IMR-90 (cell line): ENCODE measurements at regions not wholly inside any gene's neighbourhood (a gene's known extent, or its start where the extent isn't known, plus 50 kb on each side); places are given as distances from the start of the nearest gene placed in this dataset.

Experiments used
- ATAC-seq: fragments of 200-7000 bp; cut with Tn5 transposase; 2 replicates; pipeline ENCODE4 v1.9.1; 2020; ENCODE audit warnings: low read depth, mild to moderate bottlenecking, moderate library complexity
- BruUV-seq: library from RNA; stranded (reverse); fragments of 400-500 nt; replicated peaks from 2 replicates; lab custom pipeline; 2021; lab: Mats Ljungman, UMichigan
- CTCF ChIA-PET: fragments of 300-600 bp; formaldehyde crosslinking; extraction: SDS; loops from one replicate; lab custom pipeline; 2021; ENCODE audit warnings: antibody characterized with exemption; lab: Yijun Ruan, JAX
- POLR2A ChIA-PET: fragments of 300-600 bp; sonication (Branson Sonifier 250); formaldehyde crosslinking; loops from one replicate; lab custom pipeline; 2022; ENCODE audit warnings: antibody characterized with exemption; ENCODE audit not compliant: unreplicated experiment; lab: Charles Lee
- DNase-seq: peaks from one replicate; pipeline ENCODE4 v3.0.0; 2013
- H2AFZ ChIP-seq: replicated peaks from 2 replicates; pipeline ENCODE3; 2013; ENCODE audit warnings: low read length, mild to moderate bottlenecking; ENCODE audit not compliant: poor library complexity
- H2AK5ac ChIP-seq: 2 replicates; pipeline ENCODE4 v1.6.1; 2013; ENCODE audit warnings: low read depth, low read length, inconsistent platforms
- H2AK9ac ChIP-seq: replicated peaks from 2 replicates; pipeline ENCODE3; 2013; ENCODE audit warnings: mild to moderate bottlenecking, low read depth, low read length, moderate library complexity; ENCODE audit not compliant: poor library complexity
- H2BK120ac ChIP-seq: 2 replicates; pipeline ENCODE4 v1.6.1; 2013; ENCODE audit warnings: low read depth, low read length, inconsistent platforms
- H2BK15ac ChIP-seq: 3 replicates; pipeline ENCODE4 v1.6.1; 2013; ENCODE audit warnings: low read depth, low read length, inconsistent platforms
- H2BK20ac ChIP-seq: 2 replicates; pipeline ENCODE4 v1.6.1; 2013; ENCODE audit warnings: low read depth, mild to moderate bottlenecking, inconsistent platforms, low read length, moderate library complexity
- H2BK5ac ChIP-seq: 2 replicates; pipeline ENCODE4 v1.6.1; 2013; ENCODE audit warnings: mild to moderate bottlenecking, low read depth, low read length, inconsistent platforms; ENCODE audit not compliant: poor library complexity, severe bottlenecking
- H3K14ac ChIP-seq: replicated peaks from 2 replicates; pipeline ENCODE4 v1.6.1; 2013; ENCODE audit warnings: low read depth, low read length, inconsistent platforms
- H3K18ac ChIP-seq: 2 replicates; pipeline ENCODE4 v1.6.1; 2013; ENCODE audit warnings: low read depth, low read length, control low read depth
- H3K23ac ChIP-seq: 2 replicates; pipeline ENCODE4 v1.6.1; 2013; ENCODE audit warnings: low read depth, low read length, inconsistent platforms
- H3K27ac ChIP-seq: 2 replicates; pipeline ENCODE4 v1.5.1; 2013; ENCODE audit warnings: mild to moderate bottlenecking, control low read depth, low read length; ENCODE audit not compliant: insufficient read depth
- H3K27me3 ChIP-seq: 2 replicates; pipeline ENCODE4 v1.6.1; 2013; ENCODE audit warnings: low read length; ENCODE audit not compliant: control insufficient read depth, insufficient read depth
- H3K36me3 ChIP-seq: 2 replicates; pipeline ENCODE4 v1.6.1; 2013; ENCODE audit warnings: low read length, mixed read lengths; ENCODE audit not compliant: control insufficient read depth, insufficient read depth
- H3K4ac ChIP-seq: 2 replicates; pipeline ENCODE4 v1.6.1; 2013; ENCODE audit warnings: low read depth, low read length, inconsistent platforms
- H3K4me1 ChIP-seq: 2 replicates; pipeline ENCODE4 v1.6.1; 2013; ENCODE audit warnings: low read length, mixed read lengths; ENCODE audit not compliant: control insufficient read depth, insufficient read depth
- H3K4me2 ChIP-seq: 2 replicates; pipeline ENCODE4 v1.6.1; 2013; ENCODE audit warnings: low read depth, mild to moderate bottlenecking, control low read depth, low read length, moderate library complexity
- H3K4me3 ChIP-seq: 2 replicates; pipeline ENCODE4 v1.5.1; 2013; ENCODE audit warnings: low read depth, mild to moderate bottlenecking, control low read depth, low read length, moderate library complexity; ENCODE audit not compliant: insufficient read depth
- H3K56ac ChIP-seq: 2 replicates; pipeline ENCODE4 v1.6.1; 2013; ENCODE audit warnings: low read length, inconsistent platforms; ENCODE audit not compliant: insufficient read depth; ENCODE audit errors: extremely low read depth
- H3K79me1 ChIP-seq, 2 experiments: 2 replicates each; pipeline ENCODE4 v1.6.1; 2013; ENCODE audit warnings: low read length in 2 of 2, inconsistent platforms in 1 of 2, low read depth in 1 of 2
- H3K9ac ChIP-seq: 2 replicates; pipeline ENCODE4 v1.6.1; 2013; ENCODE audit warnings: low read depth, low read length, control low read depth
- H3K9me1 ChIP-seq: 2 replicates; pipeline ENCODE4 v1.6.1; 2013; ENCODE audit warnings: low read length, inconsistent platforms; ENCODE audit not compliant: insufficient read depth
- H3K9me3 ChIP-seq: 2 replicates; pipeline ENCODE4 v1.6.1; 2013; ENCODE audit warnings: low read length; ENCODE audit not compliant: control insufficient read depth, insufficient read depth
- H4K20me1 ChIP-seq: 2 replicates; pipeline ENCODE4 v1.6.1; 2013; ENCODE audit warnings: low read length, inconsistent platforms; ENCODE audit not compliant: insufficient read depth
- H4K5ac ChIP-seq: 2 replicates; pipeline ENCODE4 v1.6.1; 2013; ENCODE audit warnings: mild to moderate bottlenecking, low read depth, low read length, control low read depth
- H4K8ac ChIP-seq, 2 experiments: 2 replicates each; pipeline ENCODE4 v1.6.1; 2013; ENCODE audit warnings: low read depth in 2 of 2, low read length in 2 of 2, control low read depth in 1 of 2, inconsistent platforms in 1 of 2
- H4K91ac ChIP-seq: 2 replicates; pipeline ENCODE4 v1.6.1; 2013; ENCODE audit warnings: low read depth, low read length, inconsistent platforms; ENCODE audit not compliant: insufficient read depth
- ELK1 ChIP-seq: fragments of 150-350 bp; IDR thresholded peaks from 2 replicates; pipeline ENCODE4 v1.6.1; 2016; ENCODE audit warnings: low read depth, mild to moderate bottlenecking, low read length, moderate library complexity, borderline replicate concordance
- MAFK ChIP-seq: IDR thresholded peaks from 2 replicates; pipeline ENCODE4 v1.6.1; 2012; ENCODE audit warnings: low read depth, low read length, improper control_type of control experiment
- MAZ ChIP-seq: IDR thresholded peaks from 2 replicates; pipeline ENCODE4 v1.6.1; 2012; ENCODE audit warnings: low read depth, mild to moderate bottlenecking, low read length, improper control_type of control experiment, moderate library complexity, borderline replicate concordance
- NFE2L2 ChIP-seq: fragments of 150-350 bp; IDR thresholded peaks from 2 replicates; pipeline ENCODE4 v1.6.1; 2016; ENCODE audit warnings: low read depth, mild to moderate bottlenecking, low read length
- RCOR1 ChIP-seq: IDR thresholded peaks from 2 replicates; pipeline ENCODE4 v1.6.1; 2012; ENCODE audit warnings: mild to moderate bottlenecking, low read length, improper control_type of control experiment; ENCODE audit not compliant: insufficient replicate concordance
- USF2 ChIP-seq: fragments of 150-350 bp; IDR thresholded peaks from 2 replicates; pipeline ENCODE4 v1.6.1; 2017; ENCODE audit warnings: mild to moderate bottlenecking, antibody characterized with exemption, low read length, low read depth
- WGBS, 2 experiments: methylation state at CpG; one replicate each; pipeline versions ENCODE4 v1.1.5 to v1.1.7; 2013; ENCODE audit warnings: missing lambda C conversion rate in 2 of 2; ENCODE audit not compliant: insufficient read length in 1 of 2; ENCODE audit errors: extremely low coverage in 2 of 2; 5-methylcytosine and 5-hydroxymethylcytosine counted together
- dilution Hi-C: fragments of 300-500 bp; cut with HindIII; formaldehyde crosslinking; loops from one replicate; pipeline ENCODE4 v1.14.3; 2018; ENCODE audit warnings: low sequenced_read_pairs; ENCODE audit not compliant: unreplicated experiment
- in situ Hi-C: fragments of 300-500 bp; cut with MboI; formaldehyde crosslinking; loops from 3 replicates; pipeline ENCODE4 v1.14.3; 2019; ENCODE audit warnings: low sequenced_read_pairs, inconsistent platforms, mixed read lengths
- intact Hi-C: fragments of 100-400 bp; cut with micrococcal nuclease; formaldehyde crosslinking; loops from 2 replicates; pipeline ENCODE4 v1.10.0; 2022

DNA sequence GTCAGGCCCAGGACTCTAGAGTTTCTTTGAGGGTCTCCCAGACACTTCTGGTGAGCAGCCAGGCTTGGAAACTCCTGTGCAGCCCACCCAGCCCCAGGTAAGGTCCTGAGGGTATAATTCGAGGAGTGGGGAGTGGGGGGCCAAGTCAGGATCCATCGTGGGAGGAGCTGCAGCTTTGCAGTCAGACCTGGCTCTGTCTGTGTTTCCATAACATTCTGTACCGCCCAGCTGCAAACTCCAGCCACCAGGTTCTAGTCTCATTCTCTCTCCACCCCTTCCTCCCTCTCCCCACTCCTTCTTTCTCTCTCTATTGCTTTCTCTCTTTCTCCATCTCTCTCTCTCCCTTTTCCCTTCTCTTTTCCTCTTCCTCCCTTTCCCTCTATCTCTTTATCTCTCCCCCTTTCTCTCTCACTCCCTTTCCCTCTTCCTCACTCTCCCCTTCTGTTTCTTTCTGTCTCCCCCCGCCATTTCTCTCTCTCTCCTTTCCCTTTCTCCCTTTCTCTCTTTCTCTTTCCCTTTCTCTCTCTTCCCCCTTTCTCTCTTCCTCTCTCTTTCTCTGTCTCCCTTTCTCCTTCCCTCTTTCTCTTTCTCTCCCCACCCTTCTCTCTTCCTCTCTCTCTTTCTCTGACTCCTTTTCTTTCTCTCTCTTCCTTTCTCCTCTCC is 127.2 kb downstream of the MN1 start:
- Histone ChIP-seq H3K4me2 (no peak overlapping the region), H3K9me3 (peaks cover 2% of the 10 kb centered on the region; the same call in 1 of the 2 replicates), H4K20me1 (no peaks in the 10 kb centered on the region), H3K18ac (no peak overlapping the region), H2BK20ac (no peak overlapping the region), H3K14ac (no peak overlapping the region), H2BK15ac (no peak overlapping the region), H3K4me1 (peaks cover under 1% of the 10 kb centered on the region; the same call in 1 of the 2 replicates), H2AFZ (no peak overlapping the region), H3K9ac (no peak overlapping the region), H2AK5ac (no peak overlapping the region), H3K79me1 (no peaks in the 10 kb centered on the region), H3K9me1 (0 out of 2 replicates have a peak, but pooled peaks cover 6% of the 10 kb centered on the region), H4K5ac (no peak overlapping the region), H3K56ac (no peak overlapping the region), H3K27me3 (peaks cover 52% of the 10 kb centered on the region), H3K4ac (no peak overlapping the region), H2BK120ac (no peak overlapping the region), H3K27ac (no peak overlapping the region), H3K4me3 (no peak overlapping the region), H4K8ac (no peak overlapping the region), H3K36me3 (no peaks in the 10 kb centered on the region), H2AK9ac (no peak overlapping the region), H4K91ac (no peak overlapping the region), H3K23ac (no peak overlapping the region), H2BK5ac (no peak overlapping the region)
- 75% methylated on average over 2 of the region's 4 CpGs; no CpG with 5 or more reads in 1 of the 2 experiments for WGBS, 2 experiments
- dilution Hi-C loops = no loop called here
- in situ Hi-C loops = no loop called here
- intact Hi-C loops = no loop called here
- DNase-seq (no peak), ATAC-seq (no peak)
- TF ChIP-seq NFE2L2 = no peak
- TF ChIP-seq RCOR1 = no peak
- TF ChIP-seq USF2 = no peak
- no peak for TF ChIP-seq MAZ
- TF ChIP-seq ELK1 = no peak
- no peak for TF ChIP-seq MAFK
- no TSS peak for BruUV-seq
- CTCF ChIA-PET = no interaction called here
- POLR2A ChIA-PET = no interaction called here
